SK-N-SH treated with all-trans-retinoic acid at 6 μM for 48 hours (cell line): ENCODE measurements at regions not wholly inside any gene's neighbourhood (a gene's known extent, or its start where the extent isn't known, plus 50 kb on each side); places are given as distances from the start of the nearest gene placed in this dataset.

Source experiments
- ATAC-seq: fragments of 200-7000 bp; cut with Tn5 transposase; 3 replicates; pipeline ENCODE4 v1.9.1; 2020; ENCODE audit warnings: mild to moderate bottlenecking, moderate library complexity
- ARNTL ChIP-seq: fragments of 450-650 bp; formaldehyde crosslinking; IDR thresholded peaks from 2 replicates; pipeline ENCODE4 v1.5.0; 2020; ENCODE audit warnings: low read depth, mild to moderate bottlenecking, moderate library complexity, borderline replicate concordance
- BACH2 ChIP-seq: fragments of 250-450 bp; sonication (Bioruptor Pico); IDR thresholded peaks from 2 replicates; pipeline ENCODE4 v1.9.0; 2021; ENCODE audit warnings: mild to moderate bottlenecking, borderline replicate concordance
- ESRRG ChIP-seq: fragments of 250-450 bp; sonication (Bioruptor Pico); IDR thresholded peaks from 2 replicates; pipeline ENCODE4 v1.6.1; 2021; ENCODE audit warnings: mild to moderate bottlenecking
- GLIS3 ChIP-seq: fragments of 250-450 bp; sonication (Bioruptor Pico); IDR thresholded peaks from 2 replicates; pipeline ENCODE4 v1.5.0; 2020; ENCODE audit warnings: mild to moderate bottlenecking, moderate library complexity
- ISL1 ChIP-seq: fragments of 250-450 bp; sonication (Bioruptor Pico); IDR thresholded peaks from 2 replicates; pipeline ENCODE4 v2.1.2; 2022; ENCODE audit warnings: mild to moderate bottlenecking, moderate library complexity
- OSR1 ChIP-seq: fragments of 250-450 bp; sonication (Bioruptor Pico); IDR thresholded peaks from 2 replicates; pipeline ENCODE4 v1.8.0; 2022; ENCODE audit warnings: moderate library complexity, mild to moderate bottlenecking, inconsistent platforms
- PPARA ChIP-seq: fragments of 250-450 bp; sonication (Bioruptor Pico); IDR thresholded peaks from 2 replicates; pipeline ENCODE4 v1.5.0; 2020; ENCODE audit warnings: mild to moderate bottlenecking, borderline replicate concordance
- SNAI2 ChIP-seq: fragments of 250-450 bp; sonication (Bioruptor Pico); IDR thresholded peaks from 2 replicates; pipeline ENCODE4 v1.5.0; 2020; ENCODE audit warnings: mild to moderate bottlenecking, moderate library complexity
- ZC3H10 ChIP-seq: fragments of 250-450 bp; sonication (Bioruptor Pico); IDR thresholded peaks from 2 replicates; pipeline ENCODE4 v1.5.1; 2021; ENCODE audit warnings: mild to moderate bottlenecking, moderate library complexity
- ZNF565 ChIP-seq: fragments of 450-650 bp; formaldehyde crosslinking; conservative IDR thresholded peaks from 2 replicates; pipeline ENCODE4 v1.5.0; 2020; ENCODE audit warnings: low read depth, mild to moderate bottlenecking, moderate library complexity
- ZNF8 ChIP-seq: fragments of 450-650 bp; formaldehyde crosslinking; IDR thresholded peaks from 2 replicates; pipeline ENCODE4 v1.5.0; 2020; ENCODE audit warnings: mild to moderate bottlenecking, moderate library complexity
- TF ChIP-seq, protein P1 (sequence below): fragments of 250-450 bp; sonication (Bioruptor Pico); IDR thresholded peaks from 2 replicates; pipeline ENCODE4 v1.5.1; 2020; ENCODE audit warnings: low read depth, mild to moderate bottlenecking, moderate library complexity
- TF ChIP-seq, protein P2 (sequence below): fragments of 250-450 bp; sonication (Bioruptor Pico); IDR thresholded peaks from 2 replicates; pipeline ENCODE4 v1.5.1; 2021; ENCODE audit warnings: mild to moderate bottlenecking, moderate library complexity
- TF ChIP-seq, protein P3 (sequence below): fragments of 250-450 bp; sonication (Bioruptor Pico); IDR thresholded peaks from 2 replicates; pipeline ENCODE4 v1.8.0; 2021; ENCODE audit warnings: low read depth, mild to moderate bottlenecking, moderate library complexity, borderline replicate concordance
- TF ChIP-seq, protein P4 (sequence below): fragments of 250-450 bp; sonication (Bioruptor Pico); IDR thresholded peaks from 2 replicates; pipeline ENCODE4 v1.8.0; 2020; ENCODE audit warnings: mild to moderate bottlenecking, moderate library complexity, borderline replicate concordance
- TF ChIP-seq, protein P5 (sequence below): fragments of 250-450 bp; sonication (Bioruptor Pico); IDR thresholded peaks from 2 replicates; pipeline ENCODE4 v1.5.0; 2020; ENCODE audit warnings: mild to moderate bottlenecking, moderate library complexity

DNA sequence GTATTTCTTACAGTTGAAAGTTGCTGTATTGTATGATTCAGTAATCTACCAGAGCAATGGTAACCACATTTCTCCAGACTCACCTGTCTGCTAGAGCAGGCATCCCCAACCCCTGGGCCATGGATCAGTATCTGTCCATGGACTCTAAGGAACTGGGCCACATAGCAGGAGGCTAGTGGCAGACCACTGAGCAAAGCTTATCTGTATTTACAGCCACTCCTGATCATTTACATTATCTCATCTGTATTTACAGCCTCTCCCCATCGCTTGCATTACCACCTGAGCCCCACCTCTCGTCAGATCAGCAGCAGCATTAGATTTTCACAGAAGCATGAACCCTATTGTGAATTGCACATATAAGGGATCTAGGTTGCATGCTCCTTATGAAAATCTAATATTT is 60.3 kb upstream of the MANEA start:
- TF ChIP-seq PPARA (CRISPR knock-in tag) = no peak
- TF ChIP-seq ZC3H10 = no peak
- TF ChIP-seq ZNF565 = no peak
- ATAC-seq = no peak

DNA sequence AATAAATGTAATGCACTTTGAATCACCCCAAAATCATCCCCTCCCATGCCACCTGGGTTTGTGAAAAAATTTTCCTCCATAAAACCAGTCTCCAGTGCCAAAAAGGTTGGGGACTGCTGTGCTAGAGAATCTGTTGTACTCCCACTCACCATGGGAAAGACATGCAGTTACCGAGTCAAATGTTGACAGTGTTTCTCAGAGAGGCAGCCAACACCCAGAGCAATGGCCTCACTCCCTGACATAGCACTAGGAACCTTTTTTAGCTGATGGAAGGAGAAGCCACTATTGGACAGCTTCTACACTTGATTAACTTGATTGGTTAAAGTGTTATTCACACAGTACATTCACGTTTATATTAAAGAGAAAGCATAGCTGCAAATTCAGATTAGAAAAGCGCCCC is 59.8 kb upstream of the MANEA start:
- no peak for ATAC-seq
- TF ChIP-seq ZNF8 (no peak), ZC3H10 (no peak), GLIS3 (no peak), ARNTL (CRISPR knock-in tag) (no peak), ESRRG (no peak), ZNF565 (no peak), ISL1 (no peak), PPARA (CRISPR knock-in tag) (no peak), BACH2 (CRISPR knock-in tag) (no peak), SNAI2 (CRISPR knock-in tag) (no peak), OSR1 (CRISPR knock-in tag) (no peak)
- TF ChIP-seq, protein P1, sequence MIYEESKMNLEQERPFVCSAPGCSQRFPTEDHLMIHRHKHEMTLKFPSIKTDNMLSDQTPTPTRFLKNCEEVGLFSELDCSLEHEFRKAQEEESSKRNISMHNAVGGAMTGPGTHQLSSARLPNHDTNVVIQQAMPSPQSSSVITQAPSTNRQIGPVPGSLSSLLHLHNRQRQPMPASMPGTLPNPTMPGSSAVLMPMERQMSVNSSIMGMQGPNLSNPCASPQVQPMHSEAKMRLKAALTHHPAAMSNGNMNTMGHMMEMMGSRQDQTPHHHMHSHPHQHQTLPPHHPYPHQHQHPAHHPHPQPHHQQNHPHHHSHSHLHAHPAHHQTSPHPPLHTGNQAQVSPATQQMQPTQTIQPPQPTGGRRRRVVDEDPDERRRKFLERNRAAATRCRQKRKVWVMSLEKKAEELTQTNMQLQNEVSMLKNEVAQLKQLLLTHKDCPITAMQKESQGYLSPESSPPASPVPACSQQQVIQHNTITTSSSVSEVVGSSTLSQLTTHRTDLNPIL (CRISPR knock-in tag) = no peak
- TF ChIP-seq, protein P2, sequence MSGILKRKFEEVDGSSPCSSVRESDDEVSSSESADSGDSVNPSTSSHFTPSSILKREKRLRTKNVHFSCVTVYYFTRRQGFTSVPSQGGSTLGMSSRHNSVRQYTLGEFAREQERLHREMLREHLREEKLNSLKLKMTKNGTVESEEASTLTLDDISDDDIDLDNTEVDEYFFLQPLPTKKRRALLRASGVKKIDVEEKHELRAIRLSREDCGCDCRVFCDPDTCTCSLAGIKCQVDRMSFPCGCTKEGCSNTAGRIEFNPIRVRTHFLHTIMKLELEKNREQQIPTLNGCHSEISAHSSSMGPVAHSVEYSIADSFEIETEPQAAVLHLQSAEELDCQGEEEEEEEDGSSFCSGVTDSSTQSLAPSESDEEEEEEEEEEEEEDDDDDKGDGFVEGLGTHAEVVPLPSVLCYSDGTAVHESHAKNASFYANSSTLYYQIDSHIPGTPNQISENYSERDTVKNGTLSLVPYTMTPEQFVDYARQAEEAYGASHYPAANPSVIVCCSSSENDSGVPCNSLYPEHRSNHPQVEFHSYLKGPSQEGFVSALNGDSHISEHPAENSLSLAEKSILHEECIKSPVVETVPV = no peak
- TF ChIP-seq, protein P3, sequence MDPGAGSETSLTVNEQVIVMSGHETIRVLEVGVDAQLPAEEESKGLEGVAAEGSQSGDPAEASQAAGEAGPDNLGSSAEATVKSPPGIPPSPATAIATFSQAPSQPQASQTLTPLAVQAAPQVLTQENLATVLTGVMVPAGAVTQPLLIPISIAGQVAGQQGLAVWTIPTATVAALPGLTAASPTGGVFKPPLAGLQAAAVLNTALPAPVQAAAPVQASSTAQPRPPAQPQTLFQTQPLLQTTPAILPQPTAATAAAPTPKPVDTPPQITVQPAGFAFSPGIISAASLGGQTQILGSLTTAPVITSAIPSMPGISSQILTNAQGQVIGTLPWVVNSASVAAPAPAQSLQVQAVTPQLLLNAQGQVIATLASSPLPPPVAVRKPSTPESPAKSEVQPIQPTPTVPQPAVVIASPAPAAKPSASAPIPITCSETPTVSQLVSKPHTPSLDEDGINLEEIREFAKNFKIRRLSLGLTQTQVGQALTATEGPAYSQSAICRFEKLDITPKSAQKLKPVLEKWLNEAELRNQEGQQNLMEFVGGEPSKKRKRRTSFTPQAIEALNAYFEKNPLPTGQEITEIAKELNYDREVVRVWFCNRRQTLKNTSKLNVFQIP (CRISPR knock-in tag) = no peak
- TF ChIP-seq, protein P4, sequence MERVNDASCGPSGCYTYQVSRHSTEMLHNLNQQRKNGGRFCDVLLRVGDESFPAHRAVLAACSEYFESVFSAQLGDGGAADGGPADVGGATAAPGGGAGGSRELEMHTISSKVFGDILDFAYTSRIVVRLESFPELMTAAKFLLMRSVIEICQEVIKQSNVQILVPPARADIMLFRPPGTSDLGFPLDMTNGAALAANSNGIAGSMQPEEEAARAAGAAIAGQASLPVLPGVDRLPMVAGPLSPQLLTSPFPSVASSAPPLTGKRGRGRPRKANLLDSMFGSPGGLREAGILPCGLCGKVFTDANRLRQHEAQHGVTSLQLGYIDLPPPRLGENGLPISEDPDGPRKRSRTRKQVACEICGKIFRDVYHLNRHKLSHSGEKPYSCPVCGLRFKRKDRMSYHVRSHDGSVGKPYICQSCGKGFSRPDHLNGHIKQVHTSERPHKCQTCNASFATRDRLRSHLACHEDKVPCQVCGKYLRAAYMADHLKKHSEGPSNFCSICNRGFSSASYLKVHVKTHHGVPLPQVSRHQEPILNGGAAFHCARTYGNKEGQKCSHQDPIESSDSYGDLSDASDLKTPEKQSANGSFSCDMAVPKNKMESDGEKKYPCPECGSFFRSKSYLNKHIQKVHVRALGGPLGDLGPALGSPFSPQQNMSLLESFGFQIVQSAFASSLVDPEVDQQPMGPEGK (CRISPR knock-in tag) = no peak
- TF ChIP-seq, all 23 proteins: peak for 0

DNA sequence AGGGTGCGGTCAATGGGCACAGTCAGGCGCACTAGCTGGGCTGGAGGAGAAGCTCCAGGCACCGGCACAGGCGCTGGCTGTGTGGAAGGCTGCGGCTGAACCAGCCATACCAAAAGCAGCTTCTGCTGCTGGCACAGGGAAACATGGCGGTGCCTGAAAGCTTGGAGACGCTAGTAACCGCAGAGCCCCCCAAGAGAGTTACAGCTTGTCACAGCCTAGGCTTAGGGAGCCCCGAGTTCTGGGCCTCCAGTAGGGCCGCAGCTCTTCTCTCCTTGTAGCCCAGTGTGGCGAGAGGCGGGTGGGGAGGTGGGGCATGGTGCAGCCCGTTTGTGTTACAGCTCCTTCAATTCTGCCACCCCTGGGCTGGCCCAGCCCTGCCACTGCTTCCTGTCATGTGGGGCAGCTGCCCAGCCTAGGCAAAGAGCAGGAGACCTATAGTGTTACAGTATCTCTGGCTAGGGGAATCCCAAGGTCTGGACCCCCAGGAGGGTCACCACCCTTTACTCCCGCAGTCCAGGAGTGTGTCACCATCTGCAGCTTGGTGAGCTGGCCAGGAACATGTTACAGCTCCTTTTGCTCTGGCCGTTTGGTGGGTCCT is 58.6 kb upstream of the MANEA start:
- TF ChIP-seq ZNF8 (no peak), SNAI2 (CRISPR knock-in tag) (no peak), OSR1 (CRISPR knock-in tag) (no peak), ESRRG (no peak), ISL1 (no peak), PPARA (CRISPR knock-in tag) (no peak)
- TF ChIP-seq, protein P5, sequence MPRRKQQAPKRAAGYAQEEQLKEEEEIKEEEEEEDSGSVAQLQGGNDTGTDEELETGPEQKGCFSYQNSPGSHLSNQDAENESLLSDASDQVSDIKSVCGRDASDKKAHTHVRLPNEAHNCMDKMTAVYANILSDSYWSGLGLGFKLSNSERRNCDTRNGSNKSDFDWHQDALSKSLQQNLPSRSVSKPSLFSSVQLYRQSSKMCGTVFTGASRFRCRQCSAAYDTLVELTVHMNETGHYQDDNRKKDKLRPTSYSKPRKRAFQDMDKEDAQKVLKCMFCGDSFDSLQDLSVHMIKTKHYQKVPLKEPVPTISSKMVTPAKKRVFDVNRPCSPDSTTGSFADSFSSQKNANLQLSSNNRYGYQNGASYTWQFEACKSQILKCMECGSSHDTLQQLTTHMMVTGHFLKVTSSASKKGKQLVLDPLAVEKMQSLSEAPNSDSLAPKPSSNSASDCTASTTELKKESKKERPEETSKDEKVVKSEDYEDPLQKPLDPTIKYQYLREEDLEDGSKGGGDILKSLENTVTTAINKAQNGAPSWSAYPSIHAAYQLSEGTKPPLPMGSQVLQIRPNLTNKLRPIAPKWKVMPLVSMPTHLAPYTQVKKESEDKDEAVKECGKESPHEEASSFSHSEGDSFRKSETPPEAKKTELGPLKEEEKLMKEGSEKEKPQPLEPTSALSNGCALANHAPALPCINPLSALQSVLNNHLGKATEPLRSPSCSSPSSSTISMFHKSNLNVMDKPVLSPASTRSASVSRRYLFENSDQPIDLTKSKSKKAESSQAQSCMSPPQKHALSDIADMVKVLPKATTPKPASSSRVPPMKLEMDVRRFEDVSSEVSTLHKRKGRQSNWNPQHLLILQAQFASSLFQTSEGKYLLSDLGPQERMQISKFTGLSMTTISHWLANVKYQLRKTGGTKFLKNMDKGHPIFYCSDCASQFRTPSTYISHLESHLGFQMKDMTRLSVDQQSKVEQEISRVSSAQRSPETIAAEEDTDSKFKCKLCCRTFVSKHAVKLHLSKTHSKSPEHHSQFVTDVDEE = no peak
- TF ChIP-seq, protein P3 (CRISPR knock-in tag) = no peak
- no peak for ATAC-seq
